Dermis blood vessel endothelial cell (primary cell): ENCODE measurements at regions not wholly inside any gene's neighbourhood (a gene's known extent, or its start where the extent isn't known, plus 50 kb on each side); places are given as distances from the start of the nearest gene placed in this dataset.

Experiments
- DNase-seq: peaks from one replicate; pipeline ENCODE4 v3.0.0; 2010

- no peak for DNase-seq
Observed at GRCh38 chr13:22243469-22244163, 572.7 kb downstream of the FGF9 start.

- no peak for DNase-seq
Observed at GRCh38 chr13:22252281-22252830, 581.5 kb downstream of the FGF9 start.

- DNase-seq, result no peak
Observed at GRCh38 chr13:22253107-22253506, 582.2 kb downstream of the FGF9 start.

- DNase-seq, result no peak
Observed at GRCh38 chr13:22256111-22256639, 585.3 kb downstream of the FGF9 start.

- DNase-seq, result no peak
Observed at GRCh38 chr13:22262001-22262885, 591.4 kb downstream of the FGF9 start.

GRCh38 chr13:22263185-22263584 lies 592.3 kb downstream of the FGF9 start:
- no peak for DNase-seq

- no peak for DNase-seq
Observed at GRCh38 chr13:22265563-22265962, 594.7 kb downstream of the FGF9 start.

- DNase-seq, result no peak
Observed at GRCh38 chr13:22270881-22271280, 600.0 kb downstream of the FGF9 start.

- DNase-seq, result no peak
Observed at GRCh38 chr13:22271903-22272302, 601.0 kb downstream of the FGF9 start.

- no peak for DNase-seq
Observed at GRCh38 chr13:22275393-22275792, 604.5 kb downstream of the FGF9 start.

- no peak for DNase-seq
Observed at GRCh38 chr13:22276616-22277015, 605.7 kb downstream of the FGF9 start.

- DNase-seq, result no peak
Observed at GRCh38 chr13:22278336-22278929, 607.6 kb downstream of the FGF9 start.

- DNase-seq, result no peak
Observed at GRCh38 chr13:22285867-22286266, 615.0 kb downstream of the FGF9 start.

- no peak for DNase-seq
Observed at GRCh38 chr13:22286338-22286737, 615.5 kb downstream of the FGF9 start.

- DNase-seq, result no peak
Observed at GRCh38 chr13:22287343-22287920, 616.6 kb downstream of the FGF9 start.

- no peak for DNase-seq
Observed at GRCh38 chr13:22288496-22288895, 617.6 kb downstream of the FGF9 start.

- no peak for DNase-seq
Observed at GRCh38 chr13:22289711-22290110, 618.8 kb downstream of the FGF9 start.

GRCh38 chr13:22298530-22298929 lies 627.7 kb downstream of the FGF9 start:
- no peak for DNase-seq

- no peak for DNase-seq
Observed at GRCh38 chr13:22311734-22312404, 641.0 kb downstream of the FGF9 start.

GRCh38 chr13:22312405-22312803 lies 641.5 kb downstream of the FGF9 start:
- no peak for DNase-seq

GRCh38 chr13:22316494-22317025 lies 645.7 kb downstream of the FGF9 start:
- DNase-seq, result no peak

- no peak for DNase-seq
Observed at GRCh38 chr13:22320991-22321390, 650.1 kb downstream of the FGF9 start.
